HCT116 (cell line): ENCODE measurements at regions not wholly inside any gene's neighbourhood (a gene's known extent, or its start where the extent isn't known, plus 50 kb on each side); places are given as distances from the start of the nearest gene placed in this dataset.

ENCODE experiments used
- ATAC-seq: fragments of 200-7000 bp; cut with Tn5 transposase; 2 replicates; pipeline ENCODE4 v1.9.1; 2020; ENCODE audit warnings: mild to moderate bottlenecking, moderate library complexity
- BruUV-seq: library from RNA; stranded (reverse); fragments of 400-500 nt; replicated peaks from 2 replicates; lab custom pipeline; 2021; lab: Mats Ljungman, UMichigan
- CTCF ChIA-PET: fragments of 300-600 bp; sonication (Branson Sonifier 250); formaldehyde crosslinking; loops from one replicate; lab custom pipeline; 2021; ENCODE audit warnings: antibody characterized with exemption; lab: Charles Lee
- POLR2A ChIA-PET: fragments of 300-600, 350-600 bp; sonication (Branson Sonifier 250); formaldehyde crosslinking; loops from one replicate; lab custom pipeline; 2021; ENCODE audit warnings: antibody characterized with exemption; lab: Charles Lee
- RAD21 ChIA-PET, 2 experiments: fragments of 300-600 bp; sonication (Branson Sonifier 250); formaldehyde crosslinking; loops; one replicate each; lab custom pipeline; 2023; ENCODE audit warnings: low total read pairs in 2 of 2; ENCODE audit not compliant: uncharacterized antibody in 2 of 2, unreplicated experiment in 2 of 2, low non-redundant PET in 1 of 2; lab: Charles Lee
- DNase-seq: peaks from one replicate; pipeline ENCODE4 v3.0.0-alpha.2; 2010; ENCODE audit warnings: low read depth, low spot score
- H2AFZ ChIP-seq: fragments of 200-600 bp; shearing (Covaris generic), sonication (generic); 2 replicates; pipeline ENCODE4 v1.6.1; 2017; ENCODE audit warnings: low read depth, mixed run types, mixed read lengths, antibody characterized with exemption, low read length; ENCODE audit not compliant: poor library complexity, severe bottlenecking
- H3K27ac ChIP-seq: 2 replicates; pipeline ENCODE4 v1.5.1; 2012; ENCODE audit warnings: low read depth, low read length
- H3K27me3 ChIP-seq: fragments of 200-600 bp; sonication (generic); 2 replicates; pipeline ENCODE4 v1.6.1; 2016; ENCODE audit warnings: mixed run types, low read length, mixed read lengths; ENCODE audit not compliant: insufficient read depth
- H3K36me3 ChIP-seq, 2 experiments: fragments of 200-500 bp in 1 of 2; fragments of 200-600 bp in 1 of 2; sonication (Bioruptor generic) in 1 of 2; sonication (generic) in 1 of 2; 2 replicates each; pipeline versions ENCODE4 v1.5.1 to v1.6.1; 2014 to 2016; ENCODE audit warnings: low read length in 2 of 2, inconsistent platforms in 1 of 2, mixed read lengths in 1 of 2, mixed run types in 1 of 2; ENCODE audit not compliant: insufficient read depth in 2 of 2, control insufficient read depth in 1 of 2
- H3K4me1 ChIP-seq, 2 experiments: fragments of 200-600 bp in 1 of 2; sonication (generic) in 1 of 2; 2 replicates each; pipeline versions ENCODE4 v1.5.1 to v1.6.1; 2012 to 2017; ENCODE audit warnings: low read length in 2 of 2, inconsistent platforms in 1 of 2, mild to moderate bottlenecking in 1 of 2, mixed read lengths in 1 of 2, mixed run types in 1 of 2, moderate library complexity in 1 of 2; ENCODE audit not compliant: insufficient read depth in 2 of 2, control insufficient read depth in 1 of 2
- H3K4me2 ChIP-seq: fragments of 200-600 bp; sonication (generic); 2 replicates; pipeline ENCODE4 v1.6.1; 2017; ENCODE audit warnings: mixed run types, low read length, mixed read lengths
- H3K4me3 ChIP-seq, 2 experiments: fragments of 200-600 bp in 1 of 2; sonication (generic) in 1 of 2; replicated peaks in 1 of 2; 2 replicates each; pipeline ENCODE4 v1.5.1; 2011 to 2016; ENCODE audit warnings: low read length in 2 of 2, control low read depth in 1 of 2, low read depth in 1 of 2, mild to moderate bottlenecking in 1 of 2, mixed read lengths in 1 of 2, mixed run types in 1 of 2
- H3K79me2 ChIP-seq: fragments of 200-600 bp; sonication (generic); 2 replicates; pipeline ENCODE4 v1.6.1; 2017; ENCODE audit warnings: mild to moderate bottlenecking, mixed run types, low read length, moderate library complexity, mixed read lengths; ENCODE audit not compliant: insufficient read depth
- H3K9ac ChIP-seq: fragments of 200-600 bp; sonication (generic); 2 replicates; pipeline ENCODE4 v1.6.1; 2016; ENCODE audit warnings: low read length, mixed read lengths
- H3K9me2 ChIP-seq: fragments of 200-600 bp; sonication (generic), shearing (Covaris generic); 2 replicates; pipeline ENCODE4 v1.6.1; 2017; ENCODE audit warnings: mixed run types, mild to moderate bottlenecking, moderate library complexity; ENCODE audit not compliant: insufficient read depth
- H3K9me3 ChIP-seq, 2 experiments: fragments of 200-500 bp in 1 of 2; fragments of 200-600 bp in 1 of 2; sonication (Bioruptor generic) in 1 of 2; sonication (generic) in 1 of 2; 2 replicates each; pipeline ENCODE4 v1.6.1; 2014 to 2017; ENCODE audit warnings: low read length in 2 of 2, mixed read lengths in 2 of 2, inconsistent platforms in 1 of 2, low read depth in 1 of 2, mild to moderate bottlenecking in 1 of 2, mixed run types in 1 of 2, moderate library complexity in 1 of 2; ENCODE audit not compliant: control insufficient read depth in 1 of 2, insufficient read depth in 1 of 2
- H4K20me1 ChIP-seq: fragments of 200-600 bp; sonication (generic), shearing (Covaris generic); 2 replicates; pipeline ENCODE4 v1.6.1; 2017; ENCODE audit warnings: mixed run types, mild to moderate bottlenecking, moderate library complexity; ENCODE audit not compliant: insufficient read depth
- ATF3 ChIP-seq: IDR thresholded peaks from 2 replicates; pipeline ENCODE4 v1.6.1; 2012
- CEBPB ChIP-seq: IDR thresholded peaks from 2 replicates; pipeline ENCODE4 v1.6.1; 2012; ENCODE audit warnings: low read depth
- CTCF ChIP-seq, 3 experiments: fragments of 200-600 bp in 1 of 3; sonication (generic) in 1 of 3; IDR thresholded peaks in 2 of 3; conservative IDR thresholded peaks in 1 of 3; 2 replicates each; pipeline ENCODE4 v1.5.1; 2012 to 2017; ENCODE audit warnings: low read depth in 2 of 3, low read length in 2 of 3, antibody characterized with exemption in 1 of 3, borderline replicate concordance in 1 of 3, control low read depth in 1 of 3, mild to moderate bottlenecking in 1 of 3, mixed read lengths in 1 of 3, mixed run types in 1 of 3, moderate library complexity in 1 of 3; ENCODE audit not compliant: insufficient read depth in 1 of 3
- EGR1 ChIP-seq: IDR thresholded peaks from 2 replicates; pipeline ENCODE4 v1.6.1; 2012; ENCODE audit warnings: low read depth
- ELF1 ChIP-seq: IDR thresholded peaks from 2 replicates; pipeline ENCODE4 v1.6.1; 2012; ENCODE audit warnings: low read depth, borderline replicate concordance
- EZH2 ChIP-seq: fragments of 200-600 bp; sonication (generic); IDR thresholded peaks from 2 replicates; pipeline ENCODE4 v1.6.1; 2017; ENCODE audit warnings: antibody characterized with exemption, mixed run types
- EZH2phosphoT487 ChIP-seq: fragments of 200-600 bp; IDR thresholded peaks from 2 replicates; pipeline ENCODE4 v1.6.1; 2018; ENCODE audit warnings: antibody characterized with exemption, borderline replicate concordance
- JUND ChIP-seq: IDR thresholded peaks from 2 replicates; pipeline ENCODE4 v1.6.1; 2012
- MAX ChIP-seq: IDR thresholded peaks from 2 replicates; pipeline ENCODE4 v1.6.1; 2012
- RAD21 ChIP-seq: IDR thresholded peaks from 2 replicates; pipeline ENCODE4 v1.6.1; 2012; ENCODE audit warnings: low read depth, mild to moderate bottlenecking
- SIN3A ChIP-seq: IDR thresholded peaks from 2 replicates; pipeline ENCODE4 v1.6.1; 2012; ENCODE audit warnings: low read depth
- SP1 ChIP-seq: IDR thresholded peaks from 2 replicates; pipeline ENCODE4 v1.6.1; 2012; ENCODE audit warnings: low read depth
- SRF ChIP-seq: IDR thresholded peaks from 2 replicates; pipeline ENCODE4 v1.6.1; 2012; ENCODE audit warnings: low read depth
- YY1 ChIP-seq: IDR thresholded peaks from 2 replicates; pipeline ENCODE4 v1.6.1; 2011; ENCODE audit warnings: low read length, low read depth, moderate library complexity, mild to moderate bottlenecking; ENCODE audit not compliant: insufficient replicate concordance; ENCODE audit errors: extremely low read depth
- ZBTB33 ChIP-seq: IDR thresholded peaks from 2 replicates; pipeline ENCODE4 v1.6.1; 2011; ENCODE audit warnings: mild to moderate bottlenecking, low read length, moderate library complexity; ENCODE audit not compliant: insufficient replicate concordance; ENCODE audit errors: extremely low read depth
- ZNF274 ChIP-seq: fragments of 200-500 bp; sonication (Bioruptor generic); IDR thresholded peaks from 2 replicates; pipeline ENCODE4 v1.6.1; 2014; ENCODE audit warnings: mild to moderate bottlenecking, low read depth, low read length, inconsistent platforms
- intact Hi-C: fragments of 100-400 bp; cut with micrococcal nuclease; formaldehyde crosslinking; loops from 2 replicates; pipeline ENCODE4 v1.10.0; 2022

- POLR2A ChIA-PET: no interaction called here
- ATAC-seq: no peak
- no peak for TF ChIP-seq ELF1
- no peak for TF ChIP-seq ATF3
- no peak for TF ChIP-seq CTCF (IDR thresholded peaks at IDR 0.05 in 2 of 3, conservative IDR thresholded peaks at IDR 0.05 in 1 of 3; ENCODE audit: borderline replicate concordance in 1 of 3, insufficient read depth in 1 of 3, low read depth in 2 of 3, low read length in 2 of 3)
- no peak for TF ChIP-seq EZH2phosphoT487
- no peak for TF ChIP-seq JUND
- no peak for TF ChIP-seq SP1
- TF ChIP-seq MAX: no peak
- TF ChIP-seq ZNF274: no peak
- no peak for TF ChIP-seq YY1
- TF ChIP-seq ZBTB33: no peak
- no peak for TF ChIP-seq SIN3A
- no peak for TF ChIP-seq EGR1
- no peak for TF ChIP-seq EZH2
- TF ChIP-seq RAD21: no peak
- no peak for TF ChIP-seq SRF
- no peak for TF ChIP-seq CEBPB
These were observed 134.5 kb downstream of the RPS12 start for GRCh38 chr6:132948889-132949288.

More at GRCh38 chr6:132948889-132949288, 134.5 kb downstream of the RPS12 start:
- DNase-seq: no peak
- intact Hi-C loops: no loop called here
- H3K4me1 ChIP-seq: no peaks in the 10 kb centered on the region
- H3K27me3 ChIP-seq: peaks cover 41% of the 10 kb centered on the region
- ChIA-PET RAD21 (interaction anchor here (0.7 to 1.2 kb wide), 2 partner anchors 118 to 206 kb away, joined by 3 read pairs; no protein-coding TSS in a partner anchor), CTCF (interaction anchor here (1.0 kb wide), 1 partner anchor 14 kb away, joined by 4 read pairs; no protein-coding TSS in a partner anchor)
- no peak overlapping the region for H3K4me3 ChIP-seq
- BruUV-seq: no TSS peak
- H3K27ac ChIP-seq: no peak overlapping the region
- H3K9me2 ChIP-seq: no peaks in the 10 kb centered on the region
- H3K4me2 ChIP-seq: no peak overlapping the region
- H3K9me3 ChIP-seq: no peaks in the 10 kb centered on the region
- H3K9ac ChIP-seq: no peak overlapping the region
- H3K79me2 ChIP-seq: no peaks in the 10 kb centered on the region
- H3K36me3 ChIP-seq: no peaks in the 10 kb centered on the region
- no peaks in the 10 kb centered on the region for H4K20me1 ChIP-seq
- no peak overlapping the region for H2AFZ ChIP-seq
